ENCODE measurements at regions not wholly inside any gene's neighbourhood (a gene's known extent, or its start where the extent isn't known, plus 50 kb on each side); places are given as distances from the start of the nearest gene placed in this dataset.

DNA sequence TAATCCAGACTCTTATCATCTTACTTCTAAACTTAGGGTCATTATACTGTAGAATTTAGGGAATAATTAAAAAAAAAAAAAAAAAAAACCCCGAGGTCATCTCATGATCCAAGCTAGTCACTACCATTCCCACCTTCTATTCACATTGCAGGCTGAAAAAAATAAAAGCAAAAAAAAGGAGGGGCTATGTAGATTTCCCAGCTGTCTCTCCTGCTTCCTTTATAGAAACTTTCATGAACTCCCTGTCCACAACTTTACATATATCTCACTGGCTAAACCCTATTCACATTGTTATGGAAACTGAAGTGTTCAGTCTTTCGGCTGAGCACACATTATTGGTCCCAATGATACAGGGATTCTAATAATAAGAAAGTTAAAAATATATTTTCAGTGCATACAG, 156.2 kb upstream of the TP63 start:
- TF ChIP-seq, protein P1, sequence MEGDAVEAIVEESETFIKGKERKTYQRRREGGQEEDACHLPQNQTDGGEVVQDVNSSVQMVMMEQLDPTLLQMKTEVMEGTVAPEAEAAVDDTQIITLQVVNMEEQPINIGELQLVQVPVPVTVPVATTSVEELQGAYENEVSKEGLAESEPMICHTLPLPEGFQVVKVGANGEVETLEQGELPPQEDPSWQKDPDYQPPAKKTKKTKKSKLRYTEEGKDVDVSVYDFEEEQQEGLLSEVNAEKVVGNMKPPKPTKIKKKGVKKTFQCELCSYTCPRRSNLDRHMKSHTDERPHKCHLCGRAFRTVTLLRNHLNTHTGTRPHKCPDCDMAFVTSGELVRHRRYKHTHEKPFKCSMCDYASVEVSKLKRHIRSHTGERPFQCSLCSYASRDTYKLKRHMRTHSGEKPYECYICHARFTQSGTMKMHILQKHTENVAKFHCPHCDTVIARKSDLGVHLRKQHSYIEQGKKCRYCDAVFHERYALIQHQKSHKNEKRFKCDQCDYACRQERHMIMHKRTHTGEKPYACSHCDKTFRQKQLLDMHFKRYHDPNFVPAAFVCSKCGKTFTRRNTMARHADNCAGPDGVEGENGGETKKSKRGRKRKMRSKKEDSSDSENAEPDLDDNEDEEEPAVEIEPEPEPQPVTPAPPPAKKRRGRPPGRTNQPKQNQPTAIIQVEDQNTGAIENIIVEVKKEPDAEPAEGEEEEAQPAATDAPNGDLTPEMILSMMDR (conservative IDR thresholded peaks at IDR 0.05; ENCODE audit: low read depth, low read length) = no peak
- TF ChIP-seq POLR2A (IDR thresholded peaks at IDR 0.05; ENCODE audit: low read depth, low read length) (no peak), MAZ (IDR thresholded peaks at IDR 0.05; ENCODE audit: borderline replicate concordance, low read depth, low read length) (no peak), FOS (IDR thresholded peaks at IDR 0.05; ENCODE audit: low read depth, low read length) (no peak), RCOR1 (IDR thresholded peaks at IDR 0.05; ENCODE audit: insufficient replicate concordance, low read length) (no peak), MXI1 (IDR thresholded peaks at IDR 0.05; ENCODE audit: borderline replicate concordance, low read depth, low read length) (no peak), RFX5 (IDR thresholded peaks at IDR 0.05; ENCODE audit: low read depth, low read length) (no peak), CHD1 (IDR thresholded peaks at IDR 0.05; ENCODE audit: low read depth, low read length) (no peak)
- TF ChIP-seq, protein P2, sequence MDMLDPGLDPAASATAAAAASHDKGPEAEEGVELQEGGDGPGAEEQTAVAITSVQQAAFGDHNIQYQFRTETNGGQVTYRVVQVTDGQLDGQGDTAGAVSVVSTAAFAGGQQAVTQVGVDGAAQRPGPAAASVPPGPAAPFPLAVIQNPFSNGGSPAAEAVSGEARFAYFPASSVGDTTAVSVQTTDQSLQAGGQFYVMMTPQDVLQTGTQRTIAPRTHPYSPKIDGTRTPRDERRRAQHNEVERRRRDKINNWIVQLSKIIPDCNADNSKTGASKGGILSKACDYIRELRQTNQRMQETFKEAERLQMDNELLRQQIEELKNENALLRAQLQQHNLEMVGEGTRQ (IDR thresholded peaks at IDR 0.05; ENCODE audit: low read depth, low read length) = no peak
